Stimulated activated CD4-positive, alpha-beta T cell treated with anti-CD3 and anti-CD28 coated beads, Interleukin-12 subunit alpha, Interleukin-12 subunit beta, amount 100 ng/mL, for 4 hours (primary cell): ENCODE measurements at regions not wholly inside any gene's neighbourhood (a gene's known extent, or its start where the extent isn't known, plus 50 kb on each side); places are given as distances from the start of the nearest gene placed in this dataset.
"Not testable (repeated sequence)": the region's sequence is repeated elsewhere in the genome, so short reads cannot be mapped to it uniquely, and the experiment has no call there.

ENCODE experiments used
- DNase-seq: peaks from one replicate; pipeline ENCODE4 v3.0.0-alpha.2; 2020

DNA sequence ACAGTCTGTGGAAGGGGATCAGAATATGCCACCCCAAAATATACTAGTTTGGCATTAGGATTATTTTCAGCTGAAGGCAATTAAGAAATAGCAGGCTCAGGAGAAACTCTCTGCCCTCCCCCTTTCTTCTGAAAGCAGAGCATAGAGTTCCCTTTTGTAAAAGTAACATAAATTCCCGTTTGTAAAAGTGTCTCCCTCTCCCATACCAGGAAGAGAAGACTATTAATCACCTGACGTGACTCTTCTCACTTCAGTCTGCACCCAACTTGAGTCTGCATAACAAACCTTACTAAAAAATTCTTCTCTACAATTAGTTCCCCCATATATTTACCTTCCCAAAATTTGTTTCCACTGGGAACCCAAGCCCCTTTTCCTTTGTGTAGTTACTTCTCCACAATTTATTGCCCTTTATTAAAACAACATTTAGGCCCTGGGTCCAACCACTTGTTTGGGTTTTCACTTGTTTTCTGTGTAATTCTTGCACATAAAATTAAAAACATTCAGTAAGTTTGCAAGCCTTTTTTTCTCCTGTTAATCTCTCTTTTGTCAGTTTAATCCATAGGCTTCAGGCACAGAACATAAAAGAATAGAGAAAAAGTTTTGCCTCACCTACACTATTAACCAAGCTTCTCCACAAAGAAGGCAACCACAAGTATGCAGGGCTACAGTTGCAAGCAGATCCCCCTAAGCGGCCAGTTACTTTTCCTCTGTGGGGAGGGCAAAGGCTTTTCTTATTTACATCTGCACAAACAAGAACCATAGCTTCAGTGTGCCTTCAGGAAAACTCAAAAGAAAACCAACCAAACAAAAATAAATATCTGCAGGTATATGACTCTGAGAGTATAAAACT is 73.8 kb upstream of the EPCAM start:
- DNase-seq: no peak

GRCh38 chr2:47293976-47294375 is 75.1 kb upstream of the EPCAM start:
- no peak for DNase-seq

DNA sequence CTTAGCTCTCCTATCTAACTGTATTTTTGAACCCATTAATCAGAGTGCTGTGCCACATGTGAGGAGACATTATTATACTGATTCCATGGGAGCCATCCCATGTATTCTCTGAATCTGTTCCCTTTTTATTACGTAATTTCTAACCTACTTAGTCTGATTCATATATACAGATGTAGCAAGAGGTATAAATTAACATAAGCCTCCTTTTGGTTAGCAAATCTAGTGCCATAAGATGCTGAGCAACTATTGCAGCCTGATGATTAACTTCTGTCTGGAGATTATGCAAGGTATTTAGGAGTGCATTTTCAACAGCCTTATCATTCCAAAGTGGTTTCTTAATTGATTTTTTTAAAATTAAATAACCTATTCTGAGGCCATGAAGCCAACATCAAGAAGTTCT is 80.2 kb upstream of the EPCAM start:
- no peak for DNase-seq

- DNase-seq: no peak
These were observed 85.5 kb upstream of the EPCAM start for GRCh38 chr2:47283659-47284058.

DNA sequence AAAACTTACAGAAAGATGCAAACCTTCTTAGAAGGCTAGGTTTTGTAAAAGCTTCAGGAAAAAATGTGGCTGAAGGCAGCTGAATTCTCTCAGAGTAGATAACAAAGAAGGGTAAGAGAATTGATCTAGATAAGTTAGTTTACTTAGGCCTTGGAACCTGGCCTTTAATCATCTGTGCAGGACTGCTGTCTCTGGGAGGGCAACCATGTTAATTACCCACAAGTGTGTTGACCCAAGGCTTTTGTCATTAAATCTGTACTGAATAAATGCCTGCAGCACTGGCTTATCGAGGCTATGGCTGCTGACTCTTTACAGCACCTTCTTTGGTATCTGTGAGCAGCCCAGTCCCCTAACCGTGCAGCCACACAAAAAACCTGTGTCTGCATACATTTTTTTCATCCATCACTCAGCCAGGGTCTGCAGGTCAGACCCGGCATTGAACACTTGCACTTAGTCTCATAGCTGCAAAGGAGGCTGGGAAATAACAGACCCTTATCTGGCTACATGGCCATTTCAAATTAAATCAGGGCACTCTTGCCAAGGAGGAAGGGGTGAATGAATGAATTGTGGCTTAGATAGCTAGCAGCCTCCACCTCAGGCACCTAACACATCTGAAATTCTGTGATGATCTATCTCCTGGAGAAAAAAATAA is 86.4 kb upstream of the EPCAM start:
- no peak for DNase-seq

DNA sequence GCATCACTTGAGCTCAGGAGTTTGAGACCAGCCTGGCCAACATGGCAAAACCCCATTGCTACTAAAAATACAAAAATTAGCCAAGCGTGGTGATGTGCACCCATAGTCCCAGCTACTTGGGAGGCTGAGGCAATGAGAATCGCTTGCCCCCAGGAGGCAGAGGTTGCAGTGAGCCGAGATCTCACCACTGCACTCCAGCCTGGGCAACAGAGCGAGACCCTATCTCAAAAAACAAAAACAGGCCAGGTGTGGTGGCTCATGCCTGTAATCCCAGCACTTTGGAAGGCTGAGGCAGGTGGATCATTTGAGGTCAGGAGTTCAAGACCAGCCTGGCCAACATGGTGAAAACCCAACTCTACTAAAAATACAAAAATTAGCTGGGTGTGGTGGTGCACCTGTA is 89.6 kb upstream of the EPCAM start:
- DNase-seq: not testable (repeated sequence)

DNA sequence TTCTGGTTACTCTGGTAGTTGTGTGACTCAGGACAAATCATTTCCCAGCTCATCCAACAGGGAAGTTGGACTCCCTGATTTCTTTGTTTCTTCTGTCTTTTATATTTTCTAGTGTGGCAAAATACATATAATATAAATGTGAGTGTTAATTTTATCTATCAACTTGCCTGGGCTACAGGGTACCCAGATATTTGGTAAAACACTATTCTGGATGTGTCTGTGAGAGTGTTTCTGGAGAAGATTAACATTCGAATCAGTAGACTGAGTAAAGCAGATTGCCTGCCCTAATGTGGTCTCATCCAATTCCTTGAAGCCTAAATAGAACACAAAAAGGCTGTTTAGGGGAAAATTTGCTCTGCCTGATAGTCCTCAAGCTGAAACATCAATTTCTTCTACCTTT is 91.1 kb upstream of the EPCAM start:
- no peak for DNase-seq

GRCh38 chr2:47277187-47277586 is 91.9 kb upstream of the EPCAM start:
- DNase-seq: no peak

- no peak for DNase-seq
These were observed 93.0 kb upstream of the EPCAM start for GRCh38 chr2:47276061-47276460.

DNA sequence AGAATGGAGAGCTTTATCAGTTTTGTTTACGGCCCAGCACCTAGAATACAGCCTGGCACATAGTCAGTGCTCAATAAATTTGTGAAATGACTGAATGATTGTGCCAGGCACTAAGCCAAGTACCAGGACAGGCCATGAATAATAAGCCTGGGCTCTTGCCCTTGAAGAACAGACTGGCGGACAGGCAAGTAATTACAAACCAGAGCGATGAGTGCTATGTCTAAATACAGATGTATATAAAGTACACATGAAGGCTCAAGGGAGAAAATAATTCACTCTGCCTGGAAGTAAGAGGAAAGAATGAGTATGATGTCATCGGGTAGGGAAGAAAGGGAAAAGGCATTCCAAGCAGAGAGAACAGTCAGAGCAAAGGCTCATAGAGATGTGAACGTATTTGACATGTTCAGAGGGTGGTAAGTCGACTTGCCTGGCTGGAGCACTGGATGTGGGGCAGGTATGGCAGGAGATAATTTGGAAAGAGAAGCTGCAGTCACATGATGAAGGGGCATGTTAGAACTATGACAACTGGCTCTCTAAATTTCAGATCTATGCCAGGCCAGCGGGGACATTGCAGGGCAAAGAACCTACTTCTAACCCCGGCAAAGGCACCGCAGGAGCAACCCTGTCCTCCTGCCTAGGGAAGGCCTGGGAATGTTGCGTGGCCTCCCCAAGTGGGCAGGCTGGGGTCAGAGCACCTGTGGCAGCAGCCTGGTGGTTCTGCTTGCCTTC is 94.9 kb upstream of the EPCAM start:
- no peak for DNase-seq

- no peak for DNase-seq
These were observed 96.0 kb upstream of the EPCAM start for GRCh38 chr2:47272905-47273758.

DNA sequence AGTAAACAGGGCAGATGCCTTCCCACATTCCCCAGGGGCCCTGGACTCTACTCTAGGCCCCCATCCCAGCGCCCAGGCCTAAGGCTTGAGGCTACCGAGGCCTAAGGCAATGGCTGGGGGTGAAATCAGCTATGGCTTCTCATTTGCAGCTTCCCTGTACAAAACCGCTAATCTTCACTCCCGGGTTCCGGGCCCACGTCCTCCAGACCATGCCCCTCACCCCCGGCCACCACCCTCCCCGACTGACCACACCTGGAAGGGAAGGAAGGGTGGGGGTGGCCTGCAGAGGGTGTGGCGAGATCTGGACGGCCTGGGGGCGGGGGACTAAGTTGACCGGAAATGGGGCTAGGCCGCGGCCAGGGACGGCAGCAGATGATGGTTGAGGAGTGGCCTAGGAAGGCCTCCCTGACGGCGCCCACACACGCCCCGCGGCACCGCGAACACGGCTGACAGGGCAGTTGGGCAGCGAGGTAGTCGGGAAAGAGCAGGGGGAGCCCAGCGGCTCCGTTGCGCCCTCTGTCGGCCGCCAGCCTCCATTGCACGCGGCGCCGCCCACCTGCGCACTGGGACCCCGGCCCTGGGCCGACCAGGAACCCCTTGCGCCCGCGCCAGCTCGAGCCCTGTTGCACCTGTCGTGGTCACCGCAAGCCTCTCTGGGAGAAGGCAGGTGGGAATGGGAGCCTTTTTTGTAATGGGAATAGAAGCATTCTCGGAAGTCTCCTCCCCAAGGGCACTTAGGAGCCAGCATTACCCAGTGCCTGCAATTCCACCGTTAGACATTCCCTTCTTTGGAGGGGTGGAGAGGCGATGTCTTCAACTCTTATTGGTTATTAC is 95.9 kb upstream of the CALM2 start:
- DNase-seq: peak; percentile 55

- DNase-seq: no peak
These were observed 95.0 kb upstream of the CALM2 start for GRCh38 chr2:47271054-47272000.

GRCh38 chr2:47270421-47270820 is 94.1 kb upstream of the CALM2 start:
- DNase-seq: no peak

- DNase-seq: no peak
These were observed 93.3 kb upstream of the CALM2 start for GRCh38 chr2:47269316-47270232.

DNA sequence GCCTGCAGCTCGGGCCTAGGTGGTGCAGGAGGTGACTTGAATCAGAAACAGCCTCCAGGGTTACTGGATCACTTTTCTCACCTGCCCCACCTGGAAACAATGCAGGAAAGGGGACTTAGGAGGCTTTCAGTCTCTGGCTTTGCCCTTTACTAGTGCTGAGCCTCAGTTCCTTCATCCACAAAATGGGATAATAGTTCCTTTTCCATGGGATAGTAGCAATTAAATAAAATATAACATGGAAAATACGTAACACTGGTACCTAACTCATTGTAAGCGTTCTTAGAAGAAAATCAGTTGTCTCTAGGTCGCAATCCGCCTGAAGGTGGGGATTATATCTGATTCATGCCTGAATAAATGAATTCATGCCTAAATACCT is 91.4 kb upstream of the CALM2 start:
- no peak for DNase-seq

- DNase-seq: no peak
These were observed 90.8 kb upstream of the CALM2 start for GRCh38 chr2:47266939-47267710.

DNA sequence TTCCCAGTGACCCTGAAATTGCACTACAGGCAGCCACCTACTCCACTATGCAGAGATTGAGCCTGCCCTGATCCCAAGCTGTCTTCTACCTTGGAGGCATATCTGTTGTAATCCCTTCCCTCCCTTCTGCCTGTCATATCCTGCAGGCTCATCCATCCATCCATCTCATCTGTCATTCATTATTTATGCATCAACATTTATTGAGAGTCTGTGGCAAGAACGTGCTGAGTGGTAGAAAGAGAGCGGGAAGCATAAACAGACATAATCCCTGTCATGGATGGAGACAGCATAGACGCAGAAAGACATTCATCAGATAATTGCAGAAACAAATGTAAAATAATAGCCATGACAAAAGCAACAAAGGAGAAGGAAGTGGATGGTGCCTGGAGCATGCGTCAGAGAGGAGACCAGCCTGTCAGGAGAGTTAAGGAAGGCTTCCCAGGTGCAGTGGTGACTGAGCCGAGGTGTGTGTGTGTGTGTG is 89.5 kb upstream of the CALM2 start:
- DNase-seq: no peak

GRCh38 chr2:47265158-47265557 is 88.8 kb upstream of the CALM2 start:
- DNase-seq: no peak
